GM18861 (cell line): ENCODE measurements at regions not wholly inside any gene's neighbourhood (a gene's known extent, or its start where the extent isn't known, plus 50 kb on each side); places are given as distances from the start of the nearest gene placed in this dataset.

Experiments
- ATAC-seq: cut with Tn5 transposase; IDR thresholded peaks from one replicate; pipeline ENCODE4 v1.9.1; 2021; ENCODE audit not compliant: unreplicated experiment

DNA sequence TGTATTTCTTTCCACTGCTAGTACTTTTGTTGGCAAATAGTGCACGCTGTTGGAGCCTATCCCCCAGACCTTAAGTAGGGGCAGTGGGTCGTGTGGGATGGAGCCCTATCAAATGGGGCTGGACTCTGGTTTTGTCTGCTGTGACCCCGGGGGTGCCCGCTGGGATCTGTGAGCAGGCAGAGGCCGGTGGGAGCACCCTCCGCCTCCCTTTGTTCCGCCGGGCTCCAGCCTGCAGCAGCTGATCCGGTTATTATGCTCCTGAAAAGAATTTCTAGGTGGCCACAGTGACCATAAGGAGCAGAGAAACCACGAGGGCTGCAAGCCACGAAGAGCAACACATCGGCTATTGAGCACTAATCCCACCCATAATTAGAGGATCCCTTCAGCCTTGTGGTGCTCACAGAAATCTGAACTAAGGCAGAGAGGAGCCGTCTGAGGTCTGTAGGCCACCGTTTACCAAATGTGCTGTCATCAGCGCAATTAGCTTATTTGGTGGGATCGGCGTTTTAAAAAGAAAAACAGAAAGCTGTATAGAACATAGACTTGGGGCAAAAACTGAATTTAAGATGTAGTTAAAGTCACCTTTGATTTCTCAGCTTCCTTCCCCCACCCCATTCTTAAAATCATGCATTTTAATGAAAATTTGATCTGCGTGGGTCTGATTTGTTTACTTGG lies 598.3 kb upstream of the JAG1 start:
- ATAC-seq: no peak

GRCh38 chr20:11274141-11274594 lies 600.4 kb upstream of the JAG1 start:
- peak; percentile 77 for ATAC-seq

GRCh38 chr20:11275740-11276139 lies 601.9 kb upstream of the JAG1 start:
- ATAC-seq: no peak

GRCh38 chr20:11277170-11277569 lies 603.4 kb upstream of the JAG1 start:
- no peak for ATAC-seq

GRCh38 chr20:11277858-11278257 lies 604.1 kb upstream of the JAG1 start:
- no peak for ATAC-seq

GRCh38 chr20:11278461-11278860 lies 604.7 kb upstream of the JAG1 start:
- no peak for ATAC-seq

DNA sequence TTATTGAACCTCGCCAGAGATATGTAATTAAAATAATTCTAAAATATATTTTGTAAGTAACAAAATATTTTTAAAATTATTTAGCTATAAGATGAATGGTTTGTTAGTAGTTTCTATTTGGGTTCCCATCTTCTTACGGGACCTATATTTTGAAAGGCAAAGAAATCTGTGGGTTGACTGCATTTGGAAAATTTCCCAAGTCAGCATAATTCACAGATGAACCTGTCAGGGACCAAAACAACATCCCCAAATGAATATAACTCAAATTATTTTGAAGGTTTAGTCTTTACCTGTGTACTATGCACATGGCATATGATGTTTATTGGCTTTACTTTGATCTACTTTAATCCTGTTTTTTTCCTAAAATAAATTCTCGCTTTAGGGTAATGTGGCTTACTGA lies 607.4 kb upstream of the JAG1 start:
- ATAC-seq: no peak

GRCh38 chr20:11281768-11282167 lies 608.0 kb upstream of the JAG1 start:
- no peak for ATAC-seq

DNA sequence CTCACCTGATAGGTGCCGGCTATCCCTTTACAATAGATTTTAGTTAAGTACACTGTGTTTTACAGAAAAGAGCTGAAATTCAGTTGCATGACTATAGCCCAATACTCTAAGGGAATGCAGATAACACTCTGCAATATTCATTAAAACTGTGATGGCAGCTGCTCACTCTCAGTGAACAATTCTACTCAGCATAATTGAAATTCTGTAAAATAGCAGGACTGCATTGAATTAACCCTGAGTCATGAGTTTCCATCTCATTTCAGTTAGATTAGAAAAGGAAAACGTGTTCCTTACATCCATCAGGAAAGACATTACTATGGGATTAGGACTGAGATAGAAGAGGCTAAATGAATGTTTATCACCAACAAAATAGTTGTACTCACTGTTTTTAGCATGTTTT lies 613.3 kb upstream of the JAG1 start:
- ATAC-seq: no peak

GRCh38 chr20:11296221-11296620 lies 621.5 kb upstream of the BTBD3 start:
- ATAC-seq: no peak

GRCh38 chr20:11296951-11297350 lies 620.7 kb upstream of the BTBD3 start:
- no peak for ATAC-seq

GRCh38 chr20:11301699-11302098 lies 616.0 kb upstream of the BTBD3 start:
- no peak for ATAC-seq

GRCh38 chr20:11302436-11302835 lies 615.3 kb upstream of the BTBD3 start:
- no peak for ATAC-seq

DNA sequence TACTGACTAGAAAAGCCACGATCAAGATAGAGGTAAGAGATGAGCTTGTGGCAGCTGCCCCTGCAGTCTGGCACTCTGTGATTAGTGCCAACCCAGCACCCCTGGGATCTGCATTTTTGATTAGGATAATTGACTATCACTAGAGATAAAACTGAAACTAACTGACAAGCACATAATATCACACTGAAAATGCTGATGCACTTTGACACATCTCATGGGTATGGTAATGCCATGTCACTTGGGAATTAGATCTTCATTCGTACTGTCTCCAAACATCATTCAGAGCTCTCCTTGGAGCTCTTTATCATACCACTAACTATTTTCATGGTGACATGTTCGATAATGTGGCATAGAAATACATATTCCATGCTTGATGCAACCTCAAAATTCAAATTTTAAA lies 612.9 kb upstream of the BTBD3 start:
- no peak for ATAC-seq

DNA sequence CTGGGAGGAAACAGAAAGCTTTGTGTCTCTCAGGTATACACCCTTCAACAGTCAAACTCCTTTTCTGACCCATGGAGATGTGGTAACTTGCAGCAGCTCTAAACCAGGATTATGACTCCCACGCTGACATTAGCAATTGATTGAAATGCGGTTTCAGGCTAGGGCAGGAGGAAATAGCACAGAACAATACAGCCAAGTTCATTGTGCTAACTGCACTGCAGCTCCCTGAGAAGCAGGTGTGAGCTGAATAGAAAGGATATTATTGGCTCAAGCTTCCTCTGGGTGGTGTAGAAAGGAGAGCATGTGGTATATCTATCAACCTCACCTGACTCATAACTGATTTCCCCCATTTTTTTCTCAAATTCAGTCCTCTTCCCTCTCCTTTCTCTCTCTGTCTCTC lies 612.3 kb upstream of the BTBD3 start:
- ATAC-seq: no peak

GRCh38 chr20:11311659-11312224 lies 606.0 kb upstream of the BTBD3 start:
- no peak for ATAC-seq

DNA sequence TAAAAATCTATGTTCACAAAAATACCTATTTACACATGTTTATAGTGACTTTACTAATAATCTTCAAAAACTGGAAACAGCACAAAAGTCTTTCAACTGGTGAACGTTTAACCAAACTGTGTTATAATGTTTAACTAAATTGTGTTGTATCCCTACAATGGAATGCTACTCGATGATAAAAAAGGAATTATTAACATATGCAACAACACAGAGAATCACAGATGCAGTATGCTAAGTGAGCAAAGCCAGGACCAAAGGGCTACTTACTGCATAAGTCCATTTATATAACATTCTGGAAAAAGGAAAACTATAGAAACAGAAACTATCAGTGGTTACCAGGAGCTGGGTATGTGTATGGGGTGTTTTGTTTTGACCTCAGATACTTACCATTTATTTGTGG lies 602.2 kb upstream of the BTBD3 start:
- no peak for ATAC-seq

DNA sequence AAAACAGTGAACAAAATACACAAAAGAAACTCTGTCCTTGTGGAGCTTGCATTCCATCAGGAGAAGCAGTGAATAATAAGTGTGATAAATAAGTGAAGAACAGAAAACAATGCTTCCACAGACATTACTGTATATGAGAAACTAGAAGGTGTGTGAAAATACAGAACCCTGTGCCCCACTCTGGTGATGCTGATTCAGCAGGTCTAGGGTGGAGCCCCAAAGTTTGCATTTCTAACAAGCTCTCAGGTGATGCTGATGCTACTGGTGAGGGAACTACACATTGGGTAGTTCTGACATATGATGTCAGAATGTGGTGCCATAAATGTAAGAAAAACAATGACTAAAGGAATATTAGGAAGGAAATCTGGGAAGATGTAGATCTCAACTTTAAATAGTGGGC lies 601.4 kb upstream of the BTBD3 start:
- no peak for ATAC-seq

DNA sequence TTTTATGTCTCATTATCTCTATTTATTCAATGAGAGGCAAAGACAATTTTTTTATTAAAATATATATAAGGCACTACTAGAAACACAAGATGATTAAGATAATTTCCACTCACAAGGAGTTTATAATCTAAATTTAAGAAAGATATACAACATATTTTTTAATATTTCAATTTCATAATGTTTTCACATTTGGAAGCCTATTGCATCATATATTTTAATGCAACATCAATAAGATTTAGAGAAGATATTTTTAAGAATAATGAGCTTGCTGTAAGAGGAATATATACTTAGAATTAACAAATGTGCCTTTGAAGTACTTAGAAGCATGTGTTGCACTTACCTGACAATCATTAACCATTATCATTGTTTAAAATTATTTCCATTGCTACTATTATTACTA lies 597.7 kb upstream of the BTBD3 start:
- no peak for ATAC-seq

GRCh38 chr20:11323816-11324215 lies 593.9 kb upstream of the BTBD3 start:
- no peak for ATAC-seq

DNA sequence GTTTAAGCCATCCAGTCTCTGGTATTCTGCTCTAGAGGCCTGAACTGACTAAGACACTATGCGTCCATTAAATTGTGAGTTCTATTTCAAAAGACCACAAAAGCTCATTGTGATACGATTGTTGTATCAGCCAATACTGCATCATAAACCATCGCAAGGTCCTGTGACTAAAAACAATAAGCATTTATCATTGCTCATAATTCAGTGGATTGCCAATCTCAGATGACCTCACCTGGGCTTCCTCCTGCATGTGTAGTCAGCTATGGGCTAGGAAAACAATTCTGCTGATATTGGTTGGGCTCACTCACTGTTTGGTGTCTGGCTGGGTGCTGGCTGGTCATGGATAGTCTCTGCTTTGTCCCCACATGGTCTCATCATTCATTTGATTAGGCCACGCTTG lies 592.7 kb upstream of the BTBD3 start:
- ATAC-seq: no peak

DNA sequence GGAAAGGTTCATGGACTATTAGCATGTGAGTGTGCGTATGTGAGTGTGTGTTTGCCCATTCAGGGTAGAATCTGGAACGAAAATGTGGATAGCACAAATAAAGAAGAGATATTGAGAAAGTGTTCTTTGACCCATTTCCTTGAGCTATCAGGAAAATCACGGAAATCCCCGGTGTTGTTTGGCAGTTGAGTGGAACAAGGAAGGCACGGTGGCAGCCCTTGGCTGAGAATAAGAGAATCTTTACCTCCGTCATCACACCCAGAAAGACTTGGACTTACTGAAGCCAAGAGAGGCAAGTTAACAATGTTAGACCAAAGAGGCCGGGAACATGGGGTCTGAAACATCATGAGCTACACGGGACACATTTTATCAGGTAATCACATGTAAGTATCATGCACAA lies 588.9 kb upstream of the BTBD3 start:
- ATAC-seq: no peak

- ATAC-seq: no peak
Measured at GRCh38 chr20:11329271-11329670, 588.4 kb upstream of the BTBD3 start.
